HEK293 (cell line): ENCODE measurements at regions not wholly inside any gene's neighbourhood (a gene's known extent, or its start where the extent isn't known, plus 50 kb on each side); places are given as distances from the start of the nearest gene placed in this dataset.
"Not testable (repeated sequence)": the region's sequence is repeated elsewhere in the genome, so short reads cannot be mapped to it uniquely, and the experiment has no call there.

Source experiments
- CTCF ChIA-PET: fragments of 350-600 bp; formaldehyde crosslinking; extraction: SDS; loops from one replicate; lab custom pipeline; 2021; ENCODE audit warnings: antibody characterized with exemption; lab: Yijun Ruan, JAX
- POLR2A ChIA-PET: fragments of 300-600 bp; formaldehyde crosslinking; extraction: SDS; loops from one replicate; lab custom pipeline; 2020; ENCODE audit warnings: antibody characterized with exemption, inconsistent platforms; lab: Yijun Ruan, JAX
- H3K27ac ChIP-seq: fragments of 200-500 bp; sonication (Bioruptor generic); 2 replicates; pipeline ENCODE4 v1.5.1; 2014; ENCODE audit warnings: low read depth, low read length, control low read depth, inconsistent platforms; ENCODE audit errors: extremely low read depth
- H3K36me3 ChIP-seq, 2 experiments: fragments of 200-500 bp in 1 of 2; sonication (Bioruptor generic) in 1 of 2; 1 replicate in 1 of 2; 2 replicates in 1 of 2; pipeline ENCODE4 v1.5.1; 2014 to 2017; ENCODE audit warnings: inconsistent platforms in 2 of 2, low read length in 2 of 2; ENCODE audit not compliant: control insufficient read depth in 2 of 2, insufficient read depth in 1 of 2
- H3K4me1 ChIP-seq: fragments of 200-500 bp; sonication (Bioruptor generic); 2 replicates; pipeline ENCODE4 v1.5.1; 2014; ENCODE audit warnings: mild to moderate bottlenecking, low read length, inconsistent platforms; ENCODE audit not compliant: control insufficient read depth, insufficient read depth
- H3K4me3 ChIP-seq: 2 replicates; pipeline ENCODE4 v1.5.1; 2011; ENCODE audit warnings: low read depth, mild to moderate bottlenecking, control low read depth, low read length, moderate library complexity
- H3K9me3 ChIP-seq: fragments of 200-500 bp; sonication (Bioruptor generic); 2 replicates; pipeline ENCODE4 v1.5.1; 2014; ENCODE audit warnings: low read depth, low read length, inconsistent platforms; ENCODE audit not compliant: control insufficient read depth, insufficient read depth
- BCL11A ChIP-seq: fragments of 450-650 bp; formaldehyde crosslinking; IDR thresholded peaks from 2 replicates; pipeline ENCODE4 v1.5.1; 2016; ENCODE audit warnings: low read depth, missing biosample characterization, missing genetic modification characterization
- GFI1B ChIP-seq: fragments of 450-650 bp; formaldehyde crosslinking; IDR thresholded peaks from 2 replicates; pipeline ENCODE4 v1.5.1; 2016; ENCODE audit warnings: missing biosample characterization, missing genetic modification characterization
- KLF1 ChIP-seq: fragments of 450-650 bp; formaldehyde crosslinking; IDR thresholded peaks from 2 replicates; pipeline ENCODE4 v1.5.1; 2016; ENCODE audit warnings: missing biosample characterization, missing genetic modification characterization
- KLF9 ChIP-seq: fragments of 450-650 bp; formaldehyde crosslinking; IDR thresholded peaks from 2 replicates; pipeline ENCODE4 v1.5.1; 2016; ENCODE audit warnings: missing biosample characterization, missing genetic modification characterization, low read depth
- TSHZ1 ChIP-seq: fragments of 450-650 bp; formaldehyde crosslinking; IDR thresholded peaks from 2 replicates; pipeline ENCODE4 v1.5.1; 2016; ENCODE audit warnings: missing biosample characterization, missing genetic modification characterization, borderline replicate concordance
- ZFP41 ChIP-seq: fragments of 450-650 bp; formaldehyde crosslinking; IDR thresholded peaks from 2 replicates; pipeline ENCODE4 v1.5.1; 2016; ENCODE audit warnings: missing biosample characterization, missing genetic modification characterization, borderline replicate concordance
- ZNF10 ChIP-seq: fragments of 450-650 bp; formaldehyde crosslinking; IDR thresholded peaks from 2 replicates; pipeline ENCODE4 v1.5.1; 2017; ENCODE audit warnings: missing biosample characterization, missing genetic modification characterization
- ZNF121 ChIP-seq: fragments of 450-650 bp; formaldehyde crosslinking; IDR thresholded peaks from 2 replicates; pipeline ENCODE4 v1.5.1; 2016; ENCODE audit warnings: missing biosample characterization, missing genetic modification characterization
- ZNF138 ChIP-seq: fragments of 450-650 bp; formaldehyde crosslinking; IDR thresholded peaks from 2 replicates; pipeline ENCODE4 v1.5.1; 2016; ENCODE audit warnings: missing biosample characterization, missing genetic modification characterization, borderline replicate concordance
- ZNF140 ChIP-seq: fragments of 450-650 bp; formaldehyde crosslinking; IDR thresholded peaks from 2 replicates; pipeline ENCODE4 v1.5.1; 2016; ENCODE audit warnings: missing biosample characterization, missing genetic modification characterization
- ZNF146 ChIP-seq: fragments of 450-650 bp; formaldehyde crosslinking; IDR thresholded peaks from 2 replicates; pipeline ENCODE4 v1.5.1; 2016; ENCODE audit warnings: missing biosample characterization, missing genetic modification characterization
- ZNF155 ChIP-seq: fragments of 450-650 bp; formaldehyde crosslinking; IDR thresholded peaks from 2 replicates; pipeline ENCODE4 v1.5.1; 2016; ENCODE audit warnings: missing biosample characterization, missing genetic modification characterization
- ZNF223 ChIP-seq: fragments of 450-650 bp; formaldehyde crosslinking; IDR thresholded peaks from 2 replicates; pipeline ENCODE4 v1.5.1; 2016; ENCODE audit warnings: missing biosample characterization, missing genetic modification characterization
- ZNF433 ChIP-seq: fragments of 450-650 bp; formaldehyde crosslinking; IDR thresholded peaks from 2 replicates; pipeline ENCODE4 v1.5.1; 2016; ENCODE audit warnings: missing biosample characterization, missing genetic modification characterization, low read depth
- ZNF501 ChIP-seq: fragments of 450-650 bp; formaldehyde crosslinking; IDR thresholded peaks from 2 replicates; pipeline ENCODE4 v1.5.1; 2016; ENCODE audit warnings: missing biosample characterization, missing genetic modification characterization
- ZNF510 ChIP-seq: fragments of 450-650 bp; formaldehyde crosslinking; IDR thresholded peaks from 2 replicates; pipeline ENCODE4 v1.5.1; 2018; ENCODE audit warnings: mild to moderate bottlenecking, missing genetic modification characterization, missing biosample characterization; ENCODE audit not compliant: insufficient replicate concordance
- ZNF596 ChIP-seq: fragments of 450-650 bp; IDR thresholded peaks from 2 replicates; pipeline ENCODE4 v1.5.0; 2018; ENCODE audit warnings: missing biosample characterization, mild to moderate bottlenecking, missing genetic modification characterization, moderate library complexity
- ZNF600 ChIP-seq: fragments of 450-650 bp; formaldehyde crosslinking; IDR thresholded peaks from 2 replicates; pipeline ENCODE4 v1.5.1; 2016; ENCODE audit warnings: missing biosample characterization, missing genetic modification characterization
- ZNF623 ChIP-seq: fragments of 450-650 bp; formaldehyde crosslinking; IDR thresholded peaks from 2 replicates; pipeline ENCODE4 v1.5.1; 2016; ENCODE audit warnings: missing biosample characterization, missing genetic modification characterization
- ZNF704 ChIP-seq: fragments of 450-650 bp; formaldehyde crosslinking; IDR thresholded peaks from 2 replicates; pipeline ENCODE4 v1.5.1; 2016; ENCODE audit warnings: missing biosample characterization, missing genetic modification characterization
- ZNF837 ChIP-seq: fragments of 450-650 bp; formaldehyde crosslinking; IDR thresholded peaks from 2 replicates; pipeline ENCODE4 v1.5.1; 2016; ENCODE audit warnings: missing biosample characterization, missing genetic modification characterization
- ZSCAN30 ChIP-seq: fragments of 450-650 bp; IDR thresholded peaks from 2 replicates; pipeline ENCODE4 v1.5.1; 2018; ENCODE audit warnings: missing biosample characterization, mild to moderate bottlenecking, missing genetic modification characterization, moderate library complexity

GRCh38 chr6:4660377-4661321 lies 115.6 kb upstream of the CDYL start:
- CTCF ChIA-PET, result interaction anchor here (0.6 to 0.7 kb wide), 2 partner anchors 74 to 83 kb away, joined by 3 read pairs; no protein-coding TSS in a partner anchor
- Histone ChIP-seq H3K36me3 (no peaks in the 10 kb centered on the region), H3K4me3 (no peak overlapping the region), H3K4me1 (no peaks in the 10 kb centered on the region), H3K9me3 (no peaks in the 10 kb centered on the region), H3K27ac (no peak overlapping the region)
- no peak for TF ChIP-seq ZNF140 (tag by site-specific recombination)
- TF ChIP-seq ZNF596 (tag by site-specific recombination), result no peak
- POLR2A ChIA-PET, result no interaction called here

- CTCF ChIA-PET, result interaction anchor here (0.6 kb wide), 1 partner anchor 75 kb away, joined by 3 read pairs; no protein-coding TSS in a partner anchor
- POLR2A ChIA-PET, H3K4me1 ChIP-seq, H3K36me3 ChIP-seq, H3K4me3 ChIP-seq, H3K27ac ChIP-seq, H3K9me3 ChIP-seq: not testable (repeated sequence)
- peak; percentile 10; the same call in 1 of the 2 replicates for TF ChIP-seq ZNF146 (tag by site-specific recombination)
Observed at GRCh38 chr6:4659719-4660118, 116.5 kb upstream of the CDYL start.

- no peak for TF ChIP-seq ZNF121
- TF ChIP-seq ZNF837 (tag by site-specific recombination), result no peak
- no peak for TF ChIP-seq TSHZ1 (tag by site-specific recombination)
- TF ChIP-seq ZNF223 (tag by site-specific recombination), result no peak
- no peak for TF ChIP-seq ZNF704 (tag by site-specific recombination)
- no peak for TF ChIP-seq GFI1B (tag by site-specific recombination)
- TF ChIP-seq KLF1, result no peak
- no peak for TF ChIP-seq ZNF10 (tag by site-specific recombination)
- no peak for TF ChIP-seq ZNF155 (tag by site-specific recombination)
- TF ChIP-seq ZFP41 (tag by site-specific recombination), result no peak
- no peak for TF ChIP-seq ZNF623 (tag by site-specific recombination)
- no peak for TF ChIP-seq BCL11A
- TF ChIP-seq ZNF501 (tag by site-specific recombination), result no peak
- TF ChIP-seq ZSCAN30 (tag by site-specific recombination), result no peak
- TF ChIP-seq KLF9, result no peak
- no peak for TF ChIP-seq ZNF138
- TF ChIP-seq ZNF433 (tag by site-specific recombination), result no peak
- TF ChIP-seq ZNF600 (tag by site-specific recombination), result no peak
- no peak for TF ChIP-seq ZNF510
- Histone ChIP-seq H3K9me3 (no peaks in the 10 kb centered on the region), H3K36me3 (no peaks in the 10 kb centered on the region), H3K4me3 (no peak overlapping the region), H3K27ac (no peak overlapping the region), H3K4me1 (no peaks in the 10 kb centered on the region)
- ChIA-PET POLR2A (no interaction called here), CTCF (no interaction called here)
Observed at GRCh38 chr6:4658486-4658885, 117.7 kb upstream of the CDYL start.
